ENCODE measurements at regions not wholly inside any gene's neighbourhood (a gene's known extent, or its start where the extent isn't known, plus 50 kb on each side); places are given as distances from the start of the nearest gene placed in this dataset.
"Not testable (repeated sequence)": the region's sequence is repeated elsewhere in the genome, so short reads cannot be mapped to it uniquely, and the experiment has no call there.

DNA sequence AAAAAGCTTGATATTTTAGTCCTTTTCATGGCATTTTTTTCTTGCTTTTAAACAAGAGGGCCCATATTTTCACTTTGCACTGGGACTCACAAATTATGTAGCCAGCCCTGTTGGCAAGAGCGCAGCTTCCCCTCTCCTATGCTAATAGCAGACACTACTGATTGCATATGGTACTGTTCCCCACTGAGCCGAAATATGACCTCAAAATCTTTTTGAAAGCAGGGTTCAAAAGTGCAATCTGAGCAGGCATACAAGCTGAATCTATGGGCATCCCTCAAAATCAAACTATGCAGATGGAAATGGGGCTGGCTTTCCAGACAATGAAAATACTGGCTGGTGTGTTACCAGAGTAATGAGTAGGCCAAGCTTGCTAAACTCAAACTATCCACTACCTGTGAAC, 225.2 kb upstream of the SETMAR start:
- DNase-seq, result no peak

DNA sequence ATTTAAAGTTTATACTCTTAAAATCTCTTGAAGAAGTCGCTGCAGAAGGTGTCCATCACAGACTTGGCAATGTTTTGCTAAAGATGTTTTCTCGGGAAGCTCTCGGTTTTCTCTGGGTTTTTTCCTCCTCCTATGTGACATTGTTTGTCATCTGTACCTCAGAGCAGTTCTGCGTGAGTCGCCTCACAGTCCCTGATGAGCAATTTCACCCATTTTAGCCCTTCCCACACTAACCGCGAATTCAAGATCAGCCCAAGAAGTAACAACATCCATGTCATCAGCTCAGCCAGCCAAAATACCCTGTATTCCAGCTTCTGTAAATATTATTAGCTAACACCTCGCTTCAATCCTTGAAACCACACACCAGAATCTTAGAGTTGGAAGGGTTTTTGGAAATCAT, 224.3 kb upstream of the SETMAR start:
- peak; percentile 5 for DNase-seq

DNA sequence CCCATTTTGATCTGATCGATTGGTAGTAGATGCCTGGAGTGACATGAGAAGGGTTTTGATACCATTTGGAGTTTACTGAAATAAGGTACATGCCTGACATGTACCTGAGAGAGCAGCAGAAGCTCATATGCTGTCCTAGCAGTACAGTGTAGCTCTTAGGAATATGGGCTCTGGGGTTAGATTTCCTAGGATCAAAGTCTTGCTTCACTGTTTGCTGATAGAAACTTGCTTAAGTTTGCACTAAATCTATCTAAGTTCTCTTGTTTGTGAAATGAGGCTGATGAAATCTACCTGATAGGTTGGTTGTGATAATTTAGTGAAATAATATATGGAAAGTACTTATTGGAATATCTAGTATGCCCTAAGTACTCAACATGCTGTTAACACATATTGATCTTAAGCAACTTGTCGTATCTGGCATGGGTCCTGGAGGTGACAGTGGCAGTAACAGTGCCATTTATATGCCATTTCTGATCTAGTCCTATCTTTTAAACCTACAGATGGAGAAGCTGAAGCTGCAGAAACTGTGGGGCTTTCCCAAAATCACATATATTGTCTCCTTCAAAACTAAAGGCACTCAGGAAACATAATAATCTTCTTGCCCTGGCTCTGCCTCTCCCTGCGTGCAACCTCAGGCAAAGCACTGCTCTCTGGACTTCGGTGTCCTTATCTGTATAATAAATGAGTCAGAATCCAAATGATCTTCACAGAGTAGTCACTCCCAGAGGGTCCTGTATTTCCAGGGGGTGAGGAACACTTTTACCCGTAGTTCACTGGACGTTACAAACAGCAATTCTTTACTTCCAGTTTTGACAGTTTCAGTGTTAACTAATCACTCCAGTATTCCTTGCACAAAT, 223.6 kb upstream of the SETMAR start:
- no peak for DNase-seq

DNA sequence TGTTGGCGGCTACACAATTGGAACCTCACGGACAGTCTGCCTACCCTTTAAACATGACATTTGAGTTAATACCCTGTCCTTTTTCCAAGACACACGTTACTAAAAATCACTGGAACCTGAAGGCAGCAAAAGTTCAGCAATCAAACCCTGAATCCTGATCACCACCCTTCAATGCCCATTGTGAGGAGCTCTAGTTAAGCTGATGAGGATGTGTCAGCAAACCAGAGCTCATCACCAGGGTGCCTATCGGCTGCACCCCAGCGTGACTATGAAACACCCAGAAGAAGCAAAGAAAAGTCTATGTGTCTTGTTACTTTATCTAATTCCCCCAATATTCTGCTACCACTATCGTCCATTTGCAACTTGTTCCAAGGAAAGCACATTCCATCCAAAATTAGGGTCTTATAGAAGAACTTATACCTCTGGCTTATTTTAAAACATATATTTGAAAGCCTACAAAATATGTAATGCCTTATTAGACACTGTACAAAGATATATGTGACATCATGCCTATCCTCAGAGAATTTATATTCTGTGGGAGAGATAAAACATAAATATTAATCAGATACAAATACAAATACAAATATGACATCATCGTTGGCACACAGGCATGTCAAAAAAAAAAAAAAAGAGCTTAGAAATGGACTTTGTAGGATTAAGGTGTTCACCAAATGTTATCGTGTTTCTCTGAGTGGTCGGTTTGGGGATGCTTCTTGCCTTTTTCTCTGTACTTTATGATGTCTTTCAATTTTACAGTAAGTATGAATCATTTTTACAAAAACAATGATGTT, 219.7 kb upstream of the SETMAR start:
- DNase-seq, result no peak

DNA sequence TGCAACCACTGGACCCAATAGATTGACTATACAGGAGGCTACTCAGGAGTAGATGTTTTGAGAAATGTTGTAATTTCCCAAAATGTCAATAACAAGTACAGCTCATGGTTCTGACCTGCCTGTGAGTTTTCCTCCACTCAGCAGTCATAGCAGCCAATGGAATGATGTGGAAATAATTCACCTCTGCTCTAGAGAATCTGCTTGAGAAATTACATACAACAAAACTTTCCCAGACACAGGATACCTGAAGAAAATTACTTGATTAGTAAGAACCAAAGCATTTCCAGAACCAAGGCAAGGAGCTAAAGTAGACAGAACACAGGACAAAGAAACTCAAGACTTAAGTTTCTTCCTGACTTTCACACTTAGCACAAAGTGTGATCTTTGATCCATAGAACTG, 218.9 kb upstream of the SETMAR start:
- no peak for DNase-seq

DNA sequence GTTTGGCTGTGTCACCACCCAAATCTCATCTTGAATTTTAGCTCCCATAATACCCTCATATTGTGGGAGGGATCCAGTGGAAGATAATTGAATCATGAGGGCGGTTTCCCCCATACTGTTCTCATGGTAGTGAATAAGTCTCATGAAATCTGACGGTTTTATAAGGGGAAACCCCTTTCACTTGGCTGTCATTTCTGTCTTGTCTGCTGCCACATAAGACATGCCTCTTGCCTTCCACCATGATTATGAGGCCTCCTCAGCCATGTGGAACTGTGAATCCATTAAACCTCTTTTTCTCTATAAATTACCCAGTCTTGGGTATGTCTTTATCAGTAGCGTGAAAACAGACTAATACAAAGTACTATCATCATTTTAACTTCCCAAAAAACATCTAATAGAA, 216.5 kb upstream of the SETMAR start:
- DNase-seq, result not testable (repeated sequence)

DNA sequence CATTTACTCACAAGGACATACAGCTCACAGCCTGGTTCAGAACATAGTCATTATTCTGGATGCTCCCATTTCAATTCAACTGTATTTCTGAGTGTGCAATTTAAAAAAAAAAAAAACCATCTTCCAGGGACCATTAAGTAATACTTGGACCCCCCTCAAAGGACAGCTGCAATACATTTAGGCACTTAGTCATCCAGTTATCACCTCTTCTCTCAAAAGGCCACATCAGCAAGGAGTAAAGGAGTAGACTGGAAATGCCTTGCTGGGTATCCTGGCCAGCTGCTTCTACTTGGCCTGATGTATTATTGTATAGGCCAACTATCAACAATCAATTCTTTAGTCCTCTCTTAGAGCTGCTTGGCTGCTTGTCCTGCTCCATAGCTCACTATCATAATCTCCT, 211.4 kb upstream of the SETMAR start:
- no peak for DNase-seq

DNA sequence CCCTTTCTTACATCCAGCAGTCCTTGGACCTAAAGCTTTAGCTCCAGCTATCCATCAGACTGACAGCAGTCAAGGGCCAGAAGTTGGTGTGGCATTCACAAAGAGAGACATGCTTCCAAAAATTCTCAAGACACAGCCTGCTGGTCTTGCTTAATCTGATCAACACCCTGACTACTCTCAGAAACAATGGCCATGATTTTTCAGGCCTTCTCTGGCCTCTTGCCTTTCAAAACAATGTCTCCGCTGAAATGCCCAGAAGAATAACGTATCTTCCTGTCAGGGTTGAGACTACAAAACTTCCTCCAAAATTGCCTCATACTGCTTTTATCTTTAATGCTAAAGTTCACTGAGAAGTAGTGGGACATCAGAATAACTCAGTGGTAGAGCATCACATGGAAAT, 205.4 kb upstream of the SETMAR start:
- no peak for DNase-seq

DNA sequence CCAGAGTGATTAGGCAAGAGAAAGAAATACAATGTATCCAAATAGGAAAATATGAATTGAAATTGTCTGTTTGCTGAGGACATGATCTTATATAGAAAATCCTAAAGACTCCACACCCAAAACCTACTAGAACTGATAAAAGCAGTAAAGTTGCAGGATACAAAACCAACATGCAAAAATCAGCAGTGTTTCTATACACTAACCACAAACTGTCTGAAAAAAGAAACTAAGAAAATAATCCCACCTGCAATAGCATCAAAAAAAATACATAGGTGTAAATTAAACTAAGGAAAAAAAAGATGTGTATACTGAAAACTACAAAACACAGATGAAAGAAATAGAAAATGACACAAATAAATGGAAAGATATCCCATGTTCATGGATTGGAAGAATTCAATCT, 203.6 kb upstream of the SETMAR start:
- no peak for DNase-seq

DNA sequence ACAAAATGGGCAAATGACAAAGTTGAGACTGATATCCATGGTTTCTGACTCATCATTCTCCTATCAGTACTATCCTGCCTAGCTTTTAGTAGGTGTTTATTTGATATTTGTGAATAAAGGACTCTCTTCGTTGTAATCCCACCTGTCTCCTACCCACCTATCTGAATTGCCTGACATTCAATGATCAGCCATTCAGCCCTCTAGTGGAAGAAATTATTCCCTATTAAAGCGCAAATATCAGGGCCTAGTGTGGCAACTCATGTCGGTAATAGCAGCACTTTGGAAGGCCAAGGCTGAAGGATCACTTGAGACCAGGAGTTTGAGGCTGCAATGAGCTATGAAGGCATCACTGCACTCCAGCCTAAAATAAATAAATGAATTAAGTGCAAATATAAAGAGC, 195.7 kb upstream of the SETMAR start:
- DNase-seq, result no peak

DNA sequence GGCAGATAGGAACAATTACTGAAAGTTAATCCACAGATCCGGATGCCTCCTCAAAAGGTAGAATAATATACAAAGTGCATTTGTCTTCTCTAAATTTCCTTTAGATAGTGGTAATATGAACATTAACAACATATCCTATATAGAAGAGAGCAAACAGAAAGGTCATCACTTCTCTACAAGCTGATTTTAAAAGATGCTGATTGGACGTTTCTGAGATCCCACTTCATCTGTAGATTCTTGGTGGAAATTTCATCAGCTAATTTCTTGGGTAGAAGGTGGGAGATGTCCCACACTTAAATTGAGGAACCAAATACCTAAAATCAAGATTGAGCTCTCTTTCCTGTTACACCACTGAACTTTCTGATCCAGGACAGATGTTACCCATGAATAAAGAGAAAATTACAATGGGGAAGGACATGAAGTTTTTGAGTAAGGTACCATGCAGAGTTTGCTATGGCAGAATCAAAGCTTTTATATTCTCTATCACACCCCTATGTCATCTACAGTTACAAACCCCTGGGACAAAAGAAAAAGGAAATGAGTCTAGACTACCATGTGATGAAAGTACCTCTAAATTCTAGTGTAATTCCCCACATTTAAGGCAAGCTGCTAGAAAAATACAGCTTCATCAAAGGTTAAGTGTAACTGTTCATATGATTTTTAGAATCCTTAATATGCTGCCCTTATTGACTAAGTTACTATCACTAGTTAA, 189.2 kb upstream of the SETMAR start:
- no peak for DNase-seq

DNA sequence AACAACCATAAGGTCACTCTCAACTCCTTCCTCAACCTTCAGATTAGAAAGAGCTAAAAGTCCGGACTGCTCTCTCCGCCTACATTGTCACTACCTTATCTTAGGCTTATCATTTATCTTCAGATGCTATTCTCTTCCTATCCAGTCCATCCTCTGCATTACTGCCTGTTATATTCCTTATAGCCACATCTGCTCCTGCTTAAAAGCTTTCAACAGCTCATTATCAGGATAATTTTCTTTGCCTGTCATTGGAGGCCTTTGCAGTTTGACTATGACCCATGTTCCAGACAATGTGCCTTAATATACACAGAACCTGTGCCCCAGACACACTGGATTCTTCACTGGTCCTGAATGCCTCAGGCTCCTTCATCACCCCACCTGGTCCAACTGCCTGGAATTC, 184.1 kb upstream of the SETMAR start:
- no peak for DNase-seq

DNA sequence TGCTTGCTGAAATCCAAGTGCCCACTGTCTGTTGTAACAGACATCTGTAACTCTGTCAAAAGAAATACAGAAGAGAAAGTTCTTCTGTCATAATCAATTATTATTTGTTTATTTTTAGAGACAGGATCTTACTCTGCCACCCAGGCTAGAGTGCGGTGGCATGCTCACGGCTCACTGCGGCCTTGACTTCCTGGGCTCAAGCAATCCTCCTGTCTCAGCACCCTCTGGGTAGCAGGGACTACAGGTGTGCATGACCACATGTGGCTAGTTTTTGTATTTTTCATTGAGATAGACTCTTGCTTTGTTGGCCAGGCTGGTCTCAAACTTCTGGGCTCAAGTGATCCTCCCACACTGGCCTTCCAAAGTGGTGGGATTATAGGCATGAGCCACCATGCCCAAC, 177.6 kb upstream of the SETMAR start:
- no peak for DNase-seq

DNA sequence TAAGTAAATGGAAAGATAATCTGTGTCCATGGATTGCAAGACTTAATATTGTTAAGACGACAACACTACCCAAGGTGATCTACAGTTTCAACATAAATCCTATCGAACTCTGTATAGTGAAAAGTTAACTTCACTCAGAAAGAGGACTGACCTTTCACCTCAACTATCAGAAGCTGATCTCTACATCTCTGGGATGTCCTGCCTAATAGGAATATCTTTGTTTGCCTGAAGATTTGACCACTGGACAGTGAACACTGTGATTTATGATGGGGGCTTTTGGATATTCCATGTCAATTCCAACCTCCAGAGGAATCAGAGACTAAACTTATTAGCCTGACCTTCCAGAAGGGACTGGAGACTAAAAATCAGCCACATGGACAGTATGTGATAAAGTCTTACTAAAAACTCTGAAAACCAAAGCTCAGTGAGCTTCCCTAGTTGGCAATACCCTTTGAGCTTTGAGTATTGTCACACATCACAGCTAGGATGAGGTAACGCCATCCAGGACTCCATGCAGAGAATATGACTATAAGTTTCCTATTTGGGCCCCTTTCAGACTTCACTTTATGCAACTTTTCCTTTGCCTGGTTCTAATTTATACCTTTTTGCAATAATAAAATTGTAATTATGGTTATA, 164.9 kb upstream of the SETMAR start:
- no peak for DNase-seq

DNA sequence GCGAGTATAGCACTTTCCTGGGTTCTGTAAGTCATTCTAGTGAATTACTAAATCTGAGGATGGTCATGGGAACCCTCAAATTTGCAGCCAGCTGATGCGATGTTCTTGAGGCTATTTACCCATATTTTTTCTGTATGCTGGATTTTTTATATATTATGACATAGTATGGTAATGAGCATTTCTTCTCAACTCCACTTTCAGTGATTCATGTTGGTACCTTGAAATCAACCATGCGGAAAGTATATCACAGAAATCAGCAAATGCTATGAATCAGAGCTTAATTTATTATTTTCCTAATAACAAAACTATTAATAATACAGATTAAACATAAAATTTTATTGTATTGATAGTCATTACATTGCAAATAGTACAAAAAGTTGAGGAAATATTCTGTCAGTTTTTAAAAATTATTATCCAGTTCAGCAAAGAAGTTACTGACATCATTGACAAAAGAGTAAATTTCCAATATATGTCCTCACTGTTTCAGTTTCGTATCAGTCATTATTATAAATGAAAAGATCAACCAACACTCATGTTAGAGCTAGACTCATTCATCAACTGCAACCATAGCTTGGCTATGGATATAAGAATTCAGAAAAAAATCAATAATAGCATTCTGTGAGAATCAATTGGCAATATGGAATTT, 164.3 kb upstream of the SETMAR start:
- DNase-seq, result no peak

DNA sequence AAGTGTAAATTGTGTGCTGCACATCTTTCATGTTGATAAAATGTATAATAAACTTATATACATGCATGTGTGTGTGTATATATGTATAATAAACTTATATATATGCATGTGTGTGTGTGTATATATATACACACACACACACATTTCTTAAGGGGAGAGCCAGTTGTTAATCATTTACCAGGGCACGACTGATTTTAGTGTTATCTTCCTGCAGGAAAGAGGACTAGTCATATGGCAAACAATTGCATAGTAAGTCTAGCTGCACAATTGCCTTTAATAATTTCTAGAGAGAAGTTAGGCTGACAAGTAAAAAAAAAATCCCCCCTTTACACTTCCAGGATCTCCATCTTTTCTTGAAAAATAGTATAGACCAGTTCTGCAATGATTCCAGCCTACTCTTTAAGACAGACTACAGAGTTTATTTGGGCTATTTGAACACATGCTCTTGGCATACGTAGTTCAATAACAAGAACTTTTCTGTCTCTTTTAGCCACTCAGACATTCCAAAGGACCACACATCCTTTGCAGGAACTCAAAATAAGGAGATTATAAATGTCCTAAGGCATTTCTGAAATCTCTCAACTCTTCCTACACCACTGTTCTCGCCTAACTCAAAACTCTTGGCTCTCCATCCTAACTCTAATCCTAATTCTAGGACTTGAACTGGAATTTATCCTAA, 163.6 kb upstream of the SETMAR start:
- no peak for DNase-seq

DNA sequence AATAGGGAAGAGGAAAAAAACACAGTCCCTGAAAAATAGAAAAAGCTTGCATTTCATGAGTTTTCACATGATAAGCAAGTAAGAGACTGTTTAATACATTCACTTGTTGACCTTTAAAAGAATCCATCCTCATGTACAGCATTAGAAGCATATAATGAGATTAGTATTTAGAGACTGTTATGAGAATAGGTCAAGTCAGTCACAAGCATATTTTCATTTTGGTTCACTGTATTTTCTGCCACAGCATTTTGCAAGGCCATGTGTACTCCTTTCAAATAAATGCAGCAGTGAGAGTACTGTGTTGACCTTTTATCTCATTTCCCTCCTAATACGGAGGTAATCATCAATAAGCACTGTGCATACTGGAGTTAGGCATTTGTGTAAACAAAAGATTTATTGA, 162.2 kb upstream of the SETMAR start:
- DNase-seq, result no peak

DNA sequence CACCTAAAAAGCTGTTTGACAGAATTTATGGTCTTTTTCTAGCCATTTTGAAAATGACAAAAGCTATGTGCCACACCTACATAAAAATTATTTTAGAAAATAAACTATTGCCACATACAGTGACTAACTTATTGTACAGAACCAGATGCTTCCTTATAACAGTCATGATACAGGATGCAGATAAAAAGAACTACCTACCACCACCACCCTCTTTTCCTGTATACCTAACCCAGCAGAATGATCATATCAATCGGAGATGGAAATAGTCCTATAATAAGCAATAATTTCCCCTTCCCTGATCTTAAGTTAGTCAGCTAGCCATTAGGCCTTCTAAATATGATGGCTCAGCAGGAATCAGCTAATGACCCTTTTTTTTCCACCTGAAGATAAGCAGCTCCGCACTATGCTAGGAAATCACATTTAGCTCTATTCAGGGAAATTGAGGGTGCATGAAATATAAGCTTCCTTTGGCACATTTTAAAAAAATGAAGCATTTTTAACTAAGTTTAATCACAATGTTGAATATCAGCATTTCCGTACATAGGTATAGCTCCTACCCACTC, 155.5 kb upstream of the SETMAR start:
- DNase-seq, result no peak

DNA sequence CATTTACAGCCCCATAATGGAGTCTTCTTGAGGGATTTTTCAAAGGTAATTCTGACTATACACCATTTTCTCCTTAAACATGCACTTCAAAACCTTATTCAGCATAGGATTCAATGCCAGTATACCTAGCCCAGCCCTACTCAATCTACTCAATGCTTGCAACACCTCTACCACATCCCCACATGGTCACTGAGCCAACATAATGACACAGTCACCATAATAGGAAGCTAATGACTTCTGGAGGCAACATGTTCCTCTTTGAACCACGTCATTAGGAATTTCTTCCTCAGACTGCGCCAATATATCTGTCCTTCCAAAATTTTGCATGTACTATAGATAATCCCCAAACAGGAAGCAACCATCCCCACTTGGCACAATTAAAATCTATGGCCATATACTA, 153.9 kb upstream of the SETMAR start:
- no peak for DNase-seq

DNA sequence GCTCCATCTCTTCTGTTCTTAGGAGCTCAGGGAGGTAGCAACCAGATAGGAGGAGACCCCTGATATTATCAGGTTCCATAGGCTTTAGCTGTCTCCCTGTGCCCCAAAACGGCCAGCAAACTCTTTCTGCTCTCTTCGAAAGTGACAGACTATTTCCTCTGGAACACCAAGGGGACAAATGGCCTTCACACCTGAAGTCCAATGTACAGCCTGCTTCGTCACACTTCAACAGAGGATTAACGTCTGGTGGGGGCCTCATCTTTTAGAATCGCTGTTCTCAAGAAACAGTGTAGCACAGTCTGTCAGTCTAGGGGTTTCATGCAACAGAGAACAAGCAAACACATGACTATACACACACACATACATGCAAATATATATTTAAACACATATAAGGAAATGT, 152.4 kb upstream of the SETMAR start:
- DNase-seq, result no peak

DNA sequence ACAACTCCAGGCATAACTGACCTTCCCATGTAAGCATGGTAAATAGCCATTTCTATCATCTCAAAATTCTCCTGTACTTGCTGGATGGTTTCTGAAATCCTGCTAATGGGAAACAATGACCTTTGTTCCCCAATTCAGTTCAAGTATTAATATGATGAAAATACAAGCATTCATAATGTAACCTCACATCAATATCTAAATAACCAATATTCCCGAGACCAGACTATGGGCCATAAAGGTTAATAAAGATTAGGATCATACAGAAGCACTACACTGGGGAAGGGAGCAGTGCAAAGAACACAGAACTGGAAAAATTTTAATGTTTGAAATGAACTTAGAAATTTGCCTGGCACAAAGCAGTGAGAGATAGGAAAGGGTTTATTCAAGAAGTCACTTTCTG, 151.3 kb upstream of the SETMAR start:
- no peak for DNase-seq

DNA sequence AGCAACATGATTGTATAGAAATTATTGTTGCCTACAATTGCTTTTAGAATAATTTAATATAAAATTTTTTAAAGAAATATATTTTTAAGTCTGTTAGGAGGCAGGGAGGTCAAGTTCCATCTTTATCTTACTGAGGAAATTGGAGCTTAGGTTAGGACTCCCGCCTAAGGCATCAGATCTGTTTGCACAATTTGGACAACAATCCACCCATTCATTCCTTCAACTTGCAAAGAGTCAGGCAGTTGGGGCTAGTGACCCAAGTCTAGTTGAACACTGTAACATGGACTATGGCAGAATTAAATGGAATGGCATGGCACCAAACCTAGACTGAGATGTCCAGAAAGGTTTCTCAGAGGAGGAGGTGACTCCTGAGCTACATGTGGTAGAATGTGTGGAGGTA, 149.4 kb upstream of the SETMAR start:
- no peak for DNase-seq

All from activated CD4-positive, alpha-beta T cell treated with anti-CD3 and anti-CD28 coated beads, Interleukin-10, Interleukin-2, amounts not matched to agents 100 ng/mL and 50 ng/mL, durations not matched to agents 16 hours and 8 hours (primary cell).